ENCODE measurements at regions not wholly inside any gene's neighbourhood (a gene's known extent, or its start where the extent isn't known, plus 50 kb on each side); places are given as distances from the start of the nearest gene placed in this dataset.

GRCh38 chr1:55578646-55579045 is 363.5 kb upstream of the USP24 start:
- TF ChIP-seq PHF20 (CRISPR knock-in tag; IDR thresholded peaks at IDR 0.05) (no peak), ARID3A (IDR thresholded peaks at IDR 0.05; ENCODE audit: low read depth, low read length) (no peak), NFIC (IDR thresholded peaks at IDR 0.05; ENCODE audit: low read length) (no peak), ZKSCAN8 (CRISPR knock-in tag; IDR thresholded peaks at IDR 0.05; ENCODE audit: borderline replicate concordance) (no peak), POLR2A (IDR thresholded peaks at IDR 0.05; ENCODE audit: insufficient read depth in 1 of 2, low read depth in 2 of 2, low read length in 2 of 2) (no peak), AKAP8 (CRISPR knock-in tag; IDR thresholded peaks at IDR 0.05) (no peak), CTCF (CRISPR knock-in tag; IDR thresholded peaks at IDR 0.05) (no peak), TAF1 (CRISPR knock-in tag; IDR thresholded peaks at IDR 0.05) (no peak), MAX (IDR thresholded peaks at IDR 0.05) (no peak), ASH2L (IDR thresholded peaks at IDR 0.05; ENCODE audit: insufficient read length, low read depth, low read length) (no peak), SP1 (IDR thresholded peaks at IDR 0.05) (no peak), SP1 (CRISPR knock-in tag; IDR thresholded peaks at IDR 0.05) (no peak), ZBTB20 (CRISPR knock-in tag; IDR thresholded peaks at IDR 0.05; ENCODE audit: borderline replicate concordance, low read depth) (no peak)
